Spleen (tissue), 11 donors: ENCODE measurements at regions not wholly inside any gene's neighbourhood (a gene's known extent, or its start where the extent isn't known, plus 50 kb on each side); places are given as distances from the start of the nearest gene placed in this dataset.
"Not testable (repeated sequence)": the region's sequence is repeated elsewhere in the genome, so short reads cannot be mapped to it uniquely, and the experiment has no call there.

Experiments used
- DNase-seq: peaks from one replicate; pipeline ENCODE4 v3.0.0-alpha.2; 2020
- H3K27ac ChIP-seq, 8 donors: fragments of 200-600 bp; sonication (generic) in 7 of 8; 1 replicate in 4 of 8; 2 replicates in 4 of 8; pipeline versions ENCODE4 v1.5.0 to v1.8.0; 2016 to 2021; ENCODE audit warnings: inconsistent platforms in 4 of 8, mild to moderate bottlenecking in 4 of 8, moderate library complexity in 1 of 8
- H3K27me3 ChIP-seq, 7 donors: fragments of 200-600 bp; sonication (generic) in 6 of 7; replicated peaks in 1 of 7; 1 replicate in 4 of 7; 2 replicates in 3 of 7; pipeline versions ENCODE4 v1.5.0 to v1.8.0; 2016 to 2021; ENCODE audit warnings: inconsistent platforms in 3 of 7, mild to moderate bottlenecking in 1 of 7
- H3K36me3 ChIP-seq, 6 donors: fragments of 200-600 bp; sonication (generic) in 5 of 6; 1 replicate in 4 of 6; 2 replicates in 2 of 6; pipeline versions ENCODE4 v1.5.0 to v1.8.0; 2016 to 2021; ENCODE audit warnings: inconsistent platforms in 2 of 6
- H3K4me1 ChIP-seq, 6 donors: fragments of 200-600 bp; sonication (generic) in 5 of 6; 1 replicate in 3 of 6; 2 replicates in 3 of 6; pipeline versions ENCODE4 v1.5.0 to v1.8.0; 2016 to 2021; ENCODE audit warnings: inconsistent platforms in 3 of 6
- H3K4me3 ChIP-seq, 8 donors: fragments of 200-600 bp; sonication (generic) in 7 of 8; 1 replicate in 4 of 8; 2 replicates in 4 of 8; pipeline versions ENCODE4 v1.5.0 to v1.8.0; 2016 to 2021; ENCODE audit warnings: inconsistent platforms in 4 of 8, mild to moderate bottlenecking in 4 of 8, moderate library complexity in 2 of 8
- H3K9me3 ChIP-seq, 8 donors: fragments of 200-600 bp; sonication (generic) in 7 of 8; 1 replicate in 4 of 8; 2 replicates in 4 of 8; pipeline versions ENCODE4 v1.5.0 to v1.8.0; 2016 to 2021; ENCODE audit warnings: inconsistent platforms in 4 of 8
- CTCF ChIP-seq, 11 experiments: fragments of 200-600 bp in 7 of 11; fragments of 450-650 bp in 4 of 11; sonication (generic) in 4 of 11; IDR thresholded peaks in 8 of 11; conservative IDR thresholded peaks in 3 of 11; 1 replicate in 7 of 11; 2 replicates in 4 of 11; pipeline versions ENCODE4 v1.4.0 to v1.8.0; 2016 to 2021; ENCODE audit warnings: antibody characterized with exemption in 11 of 11, inconsistent platforms in 4 of 11, mild to moderate bottlenecking in 1 of 11
- POLR2A ChIP-seq, 3 donors: fragments of 450-650 bp; IDR thresholded peaks; one replicate each; pipeline ENCODE4 v1.5.1; 2017; ENCODE audit warnings: antibody characterized with exemption in 3 of 3, mild to moderate bottlenecking in 1 of 3
- POLR2AphosphoS5 ChIP-seq, 3 donors: sonication (generic); formaldehyde crosslinking; IDR thresholded peaks; one replicate each; pipeline ENCODE4 v1.5.1; 2017; ENCODE audit warnings: antibody characterized with exemption in 3 of 3
- WGBS, 5 donors: extraction: QIAGEN DNeasy Blood & Tissue Kit in 3 of 5; methylation state at CpG; one replicate each; pipeline versions ENCODE4 v1.1.5 to v1.1.7; 2013 to 2018; 5-methylcytosine and 5-hydroxymethylcytosine counted together
- intact Hi-C: fragments of 100-400 bp; cut with DNase I; formaldehyde crosslinking; loops from one replicate; pipeline ENCODE4 v1.15.0; 2023; ENCODE audit warnings: low total_unique reads
- donor health status: healthy with polysubstance abuse.
- donor health status: DM: no; HTN: no; CAD: no; lungs with moderate emphysema.
- donor health status: DM: no; HTN: no; CAD: no.
- donor health status: Bipolar disorder and iron deficiency.
- donor health status: healthy.
- donor health status: DM: no; HTN: no; CAD: no.
- donor health status: DM: yes; HTN: yes; CAD: no.

GRCh38 chr4:9541388-9541915 lies 97.2 kb downstream of the DEFB131A start:
- H3K36me3 ChIP-seq, DNase-seq, H3K4me3 ChIP-seq, H3K4me1 ChIP-seq, H3K27ac ChIP-seq, H3K9me3 ChIP-seq, H3K27me3 ChIP-seq, intact Hi-C loops: not testable (repeated sequence)
- 62 to 86% (median 69%) methylated on average over 3 of the region's 3 CpGs for WGBS, 5 donors

GRCh38 chr4:9544851-9545250 lies 100.6 kb downstream of the DEFB131A start:
- H3K9me3 ChIP-seq, intact Hi-C loops, H3K27ac ChIP-seq, H3K4me3 ChIP-seq, DNase-seq, H3K4me1 ChIP-seq, H3K27me3 ChIP-seq, H3K36me3 ChIP-seq: not testable (repeated sequence)
- WGBS, 5 donors: 73 to 94% (median 89%) methylated on average over 2 of the region's 2 CpGs

- DNase-seq, H3K27ac ChIP-seq, H3K4me1 ChIP-seq, H3K4me3 ChIP-seq, H3K9me3 ChIP-seq, H3K36me3 ChIP-seq, intact Hi-C loops, H3K27me3 ChIP-seq: not testable (repeated sequence)
- WGBS, 5 donors: 75 to 91% (median 86%) methylated on average over 6 of the region's 6 CpGs
Measured at GRCh38 chr4:9547470-9547869, 103.3 kb downstream of the DEFB131A start.

GRCh38 chr4:9556076-9556475 lies 111.9 kb downstream of the DEFB131A start:
- 83 to 90% (median 85%) methylated on average over 6 of the region's 6 CpGs for WGBS, 5 donors
- not testable (repeated sequence) for H3K4me1 ChIP-seq, H3K27ac ChIP-seq

GRCh38 chr4:9577869-9578268 lies 133.7 kb downstream of the DEFB131A start:
- H3K9me3 ChIP-seq: peaks cover 0 to 58% (median 39%) of the 10 kb centered on the region in 8 donors
- intact Hi-C loops, H3K27ac ChIP-seq, DNase-seq, H3K4me1 ChIP-seq, H3K4me3 ChIP-seq, H3K27me3 ChIP-seq, H3K36me3 ChIP-seq: not testable (repeated sequence)
- WGBS, 5 donors: 54 to 74% (median 67%) methylated on average over 3 of the region's 3 CpGs

More at GRCh38 chr4:9556076-9556475, 111.9 kb downstream of the DEFB131A start:
- H3K27me3 ChIP-seq, DNase-seq, H3K9me3 ChIP-seq, H3K4me3 ChIP-seq, intact Hi-C loops, H3K36me3 ChIP-seq: not testable (repeated sequence)

- H3K27me3 ChIP-seq, DNase-seq, H3K27ac ChIP-seq, H3K4me3 ChIP-seq, intact Hi-C loops, H3K36me3 ChIP-seq, H3K4me1 ChIP-seq: not testable (repeated sequence)
- WGBS, 5 donors: 65 to 79% (median 69%) methylated on average over 5 of the region's 5 CpGs
- H3K9me3 ChIP-seq: peaks cover 0 to 25% (median 18%) of the 10 kb centered on the region in 8 donors
Measured at GRCh38 chr4:9582880-9583279, 138.7 kb downstream of the DEFB131A start.

- intact Hi-C loops: no loop called here
- Histone ChIP-seq H3K27me3 (no peaks in the 10 kb centered on the region), H3K27ac (no peak overlapping the region), H3K4me3 (no peak overlapping the region), H3K4me1 (no peaks in the 10 kb centered on the region), H3K36me3 (no peaks in the 10 kb centered on the region), H3K9me3 (peaks cover 0 to 7% (median 0%) of the 10 kb centered on the region in 8 donors)
- 70 to 100% (median 89%) methylated on average over 1 of the region's 1 CpG for WGBS, 5 donors
- DNase-seq: no peak
- TF ChIP-seq POLR2A (IDR thresholded peaks at IDR 0.05): no peak
- TF ChIP-seq CTCF (IDR thresholded peaks at IDR 0.05 in 8 of 11, conservative IDR thresholded peaks at IDR 0.05 in 3 of 11): no peak
- TF ChIP-seq POLR2AphosphoS5 (IDR thresholded peaks at IDR 0.05): no peak
Measured at GRCh38 chr4:9592010-9592409, 147.8 kb downstream of the DEFB131A start.
